Adrenal gland (tissue), 5 donors: ENCODE measurements at regions not wholly inside any gene's neighbourhood (a gene's known extent, or its start where the extent isn't known, plus 50 kb on each side); places are given as distances from the start of the nearest gene placed in this dataset.

Experiments used
- CTCF ChIP-seq, 6 experiments: fragments of 450-650 bp in 4 of 6; fragments of 200-600 bp in 2 of 6; sonication (generic) in 1 of 6; IDR thresholded peaks; 1 replicate in 5 of 6; 2 replicates in 1 of 6; pipeline versions ENCODE4 v1.5.1 to v1.8.0; 2016 to 2021; ENCODE audit warnings: antibody characterized with exemption in 6 of 6, mild to moderate bottlenecking in 2 of 6, moderate library complexity in 1 of 6
- POLR2A ChIP-seq, 2 donors: fragments of 450-650 bp; IDR thresholded peaks; one replicate each; pipeline ENCODE4 v1.6.1; 2017; ENCODE audit warnings: antibody characterized with exemption in 2 of 2, mild to moderate bottlenecking in 2 of 2, moderate library complexity in 1 of 2
- donor health status: DM: no; HTN: no; CAD: no.

GRCh38 chr18:1527805-1528204, 623.1 kb downstream of the ADCYAP1 start:
- TF ChIP-seq POLR2A (IDR thresholded peaks at IDR 0.05) (no peak), CTCF (IDR thresholded peaks at IDR 0.05) (no peak)
